ENCODE measurements at regions not wholly inside any gene's neighbourhood (a gene's known extent, or its start where the extent isn't known, plus 50 kb on each side); places are given as distances from the start of the nearest gene placed in this dataset.
A peak's percentile ranks its signal among the peaks of the same experiment; 100 is the strongest.
"Not testable (repeated sequence)": the region's sequence is repeated elsewhere in the genome, so short reads cannot be mapped to it uniquely, and the experiment has no call there.

GRCh38 chr14:35987731-35988130 lies 161.6 kb downstream of the BRMS1L start:
- no peak for DNase-seq

GRCh38 chr14:35986219-35986573 lies 160.1 kb downstream of the BRMS1L start:
- no peak for DNase-seq

- no peak for DNase-seq
These were observed 159.5 kb downstream of the BRMS1L start for GRCh38 chr14:35985474-35986218.

GRCh38 chr14:35979531-35979930 lies 153.4 kb downstream of the BRMS1L start:
- no peak for DNase-seq

GRCh38 chr14:35978561-35978960 lies 152.4 kb downstream of the BRMS1L start:
- no peak for DNase-seq

- DNase-seq = no peak
These were observed 149.7 kb downstream of the BRMS1L start for GRCh38 chr14:35975814-35976213.

- DNase-seq = no peak
These were observed 147.6 kb downstream of the BRMS1L start for GRCh38 chr14:35973770-35974169.

GRCh38 chr14:35971965-35972630 lies 146.0 kb downstream of the BRMS1L start:
- DNase-seq = no peak

- DNase-seq = no peak
These were observed 143.2 kb downstream of the BRMS1L start for GRCh38 chr14:35969310-35969709.

GRCh38 chr14:35965400-35965799 lies 139.3 kb downstream of the BRMS1L start:
- DNase-seq = no peak

- DNase-seq = no peak
These were observed 138.7 kb downstream of the BRMS1L start for GRCh38 chr14:35964697-35965286.

- DNase-seq = no peak
These were observed 137.1 kb downstream of the BRMS1L start for GRCh38 chr14:35963209-35963608.

- no peak for DNase-seq
These were observed 135.6 kb downstream of the BRMS1L start for GRCh38 chr14:35961697-35962274.

GRCh38 chr14:35959835-35960234 lies 133.7 kb downstream of the BRMS1L start:
- DNase-seq = peak; percentile 6

- no peak for DNase-seq
These were observed 132.4 kb downstream of the BRMS1L start for GRCh38 chr14:35958499-35958898.

GRCh38 chr14:35956376-35957085 lies 130.4 kb downstream of the BRMS1L start:
- DNase-seq = no peak

- DNase-seq = no peak
These were observed 126.4 kb downstream of the BRMS1L start for GRCh38 chr14:35952584-35952983.

GRCh38 chr14:35949920-35950513 lies 123.9 kb downstream of the BRMS1L start:
- DNase-seq = peak; percentile 29

GRCh38 chr14:35947983-35948382 lies 121.8 kb downstream of the BRMS1L start:
- DNase-seq = not testable (repeated sequence)

- peak; percentile 9 for DNase-seq
These were observed 118.7 kb downstream of the BRMS1L start for GRCh38 chr14:35944847-35945246.

GRCh38 chr14:35940291-35940690 lies 114.2 kb downstream of the BRMS1L start:
- DNase-seq = no peak

GRCh38 chr14:35938770-35939169 lies 112.6 kb downstream of the BRMS1L start:
- DNase-seq = no peak

- DNase-seq = no peak
These were observed 108.4 kb downstream of the BRMS1L start for GRCh38 chr14:35934499-35934898.
